ENCODE measurements at regions not wholly inside any gene's neighbourhood (a gene's known extent, or its start where the extent isn't known, plus 50 kb on each side); places are given as distances from the start of the nearest gene placed in this dataset.

DNA sequence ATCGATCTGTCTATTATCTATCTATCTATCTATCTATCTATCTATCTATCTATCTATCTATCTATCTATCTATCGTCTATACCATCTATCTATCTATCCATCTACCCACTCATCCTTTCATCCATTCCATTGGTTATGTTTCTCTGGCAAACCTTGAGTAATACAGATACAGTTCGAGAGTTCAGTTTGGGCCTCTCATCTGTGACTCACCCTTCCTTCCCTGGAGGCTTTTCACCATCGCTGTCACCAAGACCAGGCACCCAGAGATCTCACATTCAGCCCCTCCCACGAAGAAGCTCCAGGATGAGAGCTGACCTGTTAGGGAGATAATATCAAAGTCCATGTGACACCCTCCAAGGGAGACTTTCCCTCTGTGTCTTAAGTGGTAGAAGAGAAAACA lies 164.1 kb upstream of the CELF4 start:
- Histone ChIP-seq H3K79me2 (ENCODE audit: control insufficient read depth, insufficient read depth, low read length) (no peaks in the 10 kb centered on the region), H2AFZ (ENCODE audit: control insufficient read depth, low read depth, low read length) (no peak overlapping the region), H3K4me2 (ENCODE audit: control insufficient read depth, insufficient read depth) (no peak overlapping the region), H3K36me3 (ENCODE audit: control insufficient read depth in 2 of 2, insufficient read depth in 2 of 2, low read length in 1 of 2) (no peaks in the 10 kb centered on the region), H3K4me1 (ENCODE audit: control insufficient read depth, insufficient read depth, low read length) (no peaks in the 10 kb centered on the region), H3K9me3 (replicated peaks; ENCODE audit: control insufficient read depth, insufficient read depth, low read length) (no peaks in the 10 kb centered on the region), H4K20me1 (ENCODE audit: control insufficient read depth, insufficient read depth) (no peaks in the 10 kb centered on the region), H3K27ac (ENCODE audit: control insufficient read depth, insufficient read depth) (no peak overlapping the region), H3K9ac (ENCODE audit: control insufficient read depth, insufficient read depth, low read length) (no peak overlapping the region), H3K4me3 (no peak overlapping the region), H3K27me3 (replicated peaks in 1 of 2; ENCODE audit: control insufficient read depth in 2 of 2, insufficient read depth in 2 of 2, low read length in 1 of 2) (no peaks in the 10 kb centered on the region)
- in situ Hi-C loops (cut with MboI) (no loop called here), intact Hi-C loops (cut with micrococcal nuclease; ENCODE audit: unreplicated experiment) (no loop called here)
- ChIA-PET SMC1A (ENCODE audit: uncharacterized antibody, unreplicated experiment) (no interaction called here), POLR2A (no interaction called here), RAD21 (ENCODE audit: unreplicated experiment) (no interaction called here), CTCF (no interaction called here)
- FAIRE-seq, result no peak
- BruUV-seq (replicated peaks), result no TSS peak
- no peak for TF ChIP-seq STAT1 (conservative IDR thresholded peaks at IDR 0.05)
- no peak for TF ChIP-seq ZNF274 (IDR thresholded peaks at IDR 0.05; ENCODE audit: insufficient read depth, insufficient read length)
- no peak for TF ChIP-seq NR2C1 (IDR thresholded peaks at IDR 0.05)
- no peak for TF ChIP-seq BACH1 (IDR thresholded peaks at IDR 0.05; ENCODE audit: borderline replicate concordance)
- no peak for TF ChIP-seq TBL1XR1 (IDR thresholded peaks at IDR 0.05; ENCODE audit: low read depth, low read length)
- no peak for TF ChIP-seq ZBED1 (IDR thresholded peaks at IDR 0.05; ENCODE audit: borderline replicate concordance)
- no peak for TF ChIP-seq MYC (IDR thresholded peaks at IDR 0.05; ENCODE audit: insufficient read depth, insufficient read length, insufficient replicate concordance, low read length, severe bottlenecking)
- 3% methylated on average over 5 of the region's 5 CpGs for WGBS (ENCODE audit: insufficient coverage, insufficient replicate concordance, low lambda C conversion rate, missing lambda C conversion rate)
- no peak for ATAC-seq
- DNase-seq (ENCODE audit: low read depth, low spot score), result no peak

- no peaks in the 10 kb centered on the region for H3K9me3 ChIP-seq (replicated peaks; ENCODE audit: control insufficient read depth, insufficient read depth, low read length)
- FAIRE-seq (no peak), ATAC-seq (no peak), DNase-seq (ENCODE audit: low read depth, low spot score) (no peak)
- H3K4me1 ChIP-seq (ENCODE audit: control insufficient read depth, insufficient read depth, low read length), result no peaks in the 10 kb centered on the region
- no peaks in the 10 kb centered on the region for H3K79me2 ChIP-seq (ENCODE audit: control insufficient read depth, insufficient read depth, low read length)
- H4K20me1 ChIP-seq (ENCODE audit: control insufficient read depth, insufficient read depth), result no peaks in the 10 kb centered on the region
- H3K4me2 ChIP-seq (ENCODE audit: control insufficient read depth, insufficient read depth), result no peak overlapping the region
- H3K27me3 ChIP-seq (replicated peaks in 1 of 2; ENCODE audit: control insufficient read depth in 2 of 2, insufficient read depth in 2 of 2, low read length in 1 of 2), result no peaks in the 10 kb centered on the region
- H3K27ac ChIP-seq (ENCODE audit: control insufficient read depth, insufficient read depth), result no peak overlapping the region
- BruUV-seq (replicated peaks), result no TSS peak
- in situ Hi-C loops (cut with MboI), result no loop called here
- POLR2A ChIA-PET, result no interaction called here
- no peaks in the 10 kb centered on the region for H3K36me3 ChIP-seq (ENCODE audit: control insufficient read depth in 2 of 2, insufficient read depth in 2 of 2, low read length in 1 of 2)
- WGBS (ENCODE audit: insufficient coverage, insufficient replicate concordance, low lambda C conversion rate, missing lambda C conversion rate), result 12% methylated on average over 4 of the region's 4 CpGs
- SMC1A ChIA-PET (ENCODE audit: uncharacterized antibody, unreplicated experiment), result no interaction called here
- intact Hi-C loops (cut with micrococcal nuclease; ENCODE audit: unreplicated experiment), result no loop called here
- no peak overlapping the region for H3K4me3 ChIP-seq
- H3K9ac ChIP-seq (ENCODE audit: control insufficient read depth, insufficient read depth, low read length), result no peak overlapping the region
- CTCF ChIA-PET, result no interaction called here
- H2AFZ ChIP-seq (ENCODE audit: control insufficient read depth, low read depth, low read length), result no peak overlapping the region
- RAD21 ChIA-PET (ENCODE audit: unreplicated experiment), result no interaction called here
- TF ChIP-seq TBL1XR1 (IDR thresholded peaks at IDR 0.05; ENCODE audit: low read depth, low read length) (no peak), BRCA1 (IDR thresholded peaks at IDR 0.05; ENCODE audit: low read depth, low read length) (no peak), BCL11A (IDR thresholded peaks at IDR 0.05; ENCODE audit: low read depth, low read length) (no peak), RCOR1 (conservative IDR thresholded peaks at IDR 0.05; ENCODE audit: low read depth, low read length) (no peak), EP300 (IDR thresholded peaks at IDR 0.05; ENCODE audit: borderline replicate concordance in 1 of 2, control insufficient read depth in 1 of 2, low read depth in 2 of 2, low read length in 2 of 2) (no peak), EGR1 (IDR thresholded peaks at IDR 0.05; ENCODE audit: borderline replicate concordance in 1 of 2, low read depth in 2 of 2, low read length in 2 of 2) (no peak), STAT3 (IDR thresholded peaks at IDR 0.05; ENCODE audit: low read depth, low read length) (no peak), RB1 (IDR thresholded peaks at IDR 0.05; ENCODE audit: borderline replicate concordance) (no peak), BHLHE40 (IDR thresholded peaks at IDR 0.05; ENCODE audit: borderline replicate concordance in 1 of 2, low read depth in 2 of 2, low read length in 1 of 2) (no peak), PRDM15 (CRISPR knock-in tag; IDR thresholded peaks at IDR 0.05) (no peak)
These were observed 158.6 kb upstream of the CELF4 start for GRCh38 chr18:37724206-37724605.

All from GM12878 (cell line).